ENCODE measurements at regions not wholly inside any gene's neighbourhood (a gene's known extent, or its start where the extent isn't known, plus 50 kb on each side); places are given as distances from the start of the nearest gene placed in this dataset.

DNA sequence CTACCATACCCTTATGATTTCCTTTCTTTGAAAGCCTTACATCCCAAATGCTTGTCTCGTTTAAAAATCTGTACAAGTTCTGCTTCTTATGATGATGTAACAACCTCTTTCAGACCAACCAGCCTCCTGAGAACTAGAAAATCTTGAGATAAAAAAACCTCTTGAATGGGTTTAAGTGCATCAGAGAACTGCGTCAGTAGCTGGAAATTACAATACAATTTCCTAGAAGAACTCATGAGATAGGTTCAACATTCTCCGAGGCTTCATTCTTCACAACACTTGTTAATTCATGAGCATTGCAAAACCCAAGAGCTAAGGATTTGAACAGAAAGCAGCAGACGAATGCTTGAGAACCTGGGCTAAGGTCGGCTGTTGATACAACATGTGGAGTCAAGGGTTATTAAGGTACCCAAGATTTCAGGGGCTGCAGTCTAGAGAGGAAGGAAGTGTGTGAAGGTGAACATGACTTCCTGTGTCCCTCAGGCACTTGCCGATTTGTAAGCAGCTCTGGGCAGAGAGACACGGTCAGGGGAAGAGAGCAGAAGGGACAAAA, 286.0 kb downstream of the ICE1 start:
- Histone ChIP-seq H3K36me3 (no peaks in the 10 kb centered on the region), H3K27ac (no peak overlapping the region)
- TF ChIP-seq, protein P1, sequence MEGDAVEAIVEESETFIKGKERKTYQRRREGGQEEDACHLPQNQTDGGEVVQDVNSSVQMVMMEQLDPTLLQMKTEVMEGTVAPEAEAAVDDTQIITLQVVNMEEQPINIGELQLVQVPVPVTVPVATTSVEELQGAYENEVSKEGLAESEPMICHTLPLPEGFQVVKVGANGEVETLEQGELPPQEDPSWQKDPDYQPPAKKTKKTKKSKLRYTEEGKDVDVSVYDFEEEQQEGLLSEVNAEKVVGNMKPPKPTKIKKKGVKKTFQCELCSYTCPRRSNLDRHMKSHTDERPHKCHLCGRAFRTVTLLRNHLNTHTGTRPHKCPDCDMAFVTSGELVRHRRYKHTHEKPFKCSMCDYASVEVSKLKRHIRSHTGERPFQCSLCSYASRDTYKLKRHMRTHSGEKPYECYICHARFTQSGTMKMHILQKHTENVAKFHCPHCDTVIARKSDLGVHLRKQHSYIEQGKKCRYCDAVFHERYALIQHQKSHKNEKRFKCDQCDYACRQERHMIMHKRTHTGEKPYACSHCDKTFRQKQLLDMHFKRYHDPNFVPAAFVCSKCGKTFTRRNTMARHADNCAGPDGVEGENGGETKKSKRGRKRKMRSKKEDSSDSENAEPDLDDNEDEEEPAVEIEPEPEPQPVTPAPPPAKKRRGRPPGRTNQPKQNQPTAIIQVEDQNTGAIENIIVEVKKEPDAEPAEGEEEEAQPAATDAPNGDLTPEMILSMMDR (IDR thresholded peaks at IDR 0.05; ENCODE audit: low read depth, low read length) = no peak

DNA sequence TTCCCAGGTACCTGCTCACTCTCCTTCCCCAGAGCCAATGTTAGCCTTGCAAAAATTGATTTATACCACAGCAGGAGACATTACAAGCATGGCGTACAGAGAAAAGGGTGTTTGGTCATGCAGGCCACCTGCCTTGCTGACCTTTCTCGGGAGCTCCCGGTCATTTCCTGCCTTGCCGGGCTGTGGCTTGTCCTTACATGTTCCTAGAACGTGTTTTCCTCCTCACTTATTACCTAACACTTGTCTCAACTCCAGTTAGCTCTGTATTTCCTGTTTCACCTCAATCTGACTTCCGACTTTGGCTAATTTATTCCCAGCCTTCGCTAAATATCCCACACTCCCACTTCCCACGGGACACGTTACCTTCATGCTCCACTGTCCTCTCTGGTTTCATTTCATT, 282.5 kb downstream of the ICE1 start:
- Histone ChIP-seq H3K27me3 (ENCODE audit: insufficient read depth, low read depth, severe bottlenecking) (no peaks in the 10 kb centered on the region), H3K27ac (no peak overlapping the region), H3K9me3 (ENCODE audit: severe bottlenecking) (peaks cover 8% of the 10 kb centered on the region), H3K36me3 (no peaks in the 10 kb centered on the region), H3K4me3 (ENCODE audit: low read depth, low read length) (no peak overlapping the region)
- TF ChIP-seq, protein P1 (IDR thresholded peaks at IDR 0.05; ENCODE audit: low read depth, low read length) = no peak
- no peak for DNase-seq

More for the DNA sequence above, 286.0 kb downstream of the ICE1 start:
- peaks cover 8% of the 10 kb centered on the region for H3K9me3 ChIP-seq (ENCODE audit: severe bottlenecking)
- H3K27me3 ChIP-seq (ENCODE audit: insufficient read depth, low read depth, severe bottlenecking) = no peaks in the 10 kb centered on the region
- DNase-seq = no peak
- H3K4me3 ChIP-seq (ENCODE audit: low read depth, low read length) = no peak overlapping the region

DNA sequence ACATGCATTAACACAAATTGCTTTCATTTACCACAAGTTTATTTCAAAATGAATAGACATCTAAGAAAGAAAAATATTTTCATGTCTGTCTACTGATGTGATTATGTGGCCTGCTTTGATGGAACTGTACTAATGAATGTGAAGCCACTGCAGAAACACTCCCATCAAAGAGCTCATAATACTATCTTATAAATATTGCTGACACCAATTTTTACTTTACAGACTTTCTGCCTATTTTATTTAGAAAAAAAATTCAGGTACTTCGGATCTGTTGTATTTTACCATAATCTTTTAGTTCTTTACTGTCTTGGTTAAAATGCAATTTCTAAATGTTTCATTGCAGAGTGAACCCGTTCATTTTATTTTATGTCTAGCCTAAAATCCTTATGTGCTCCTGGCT, 281.9 kb downstream of the ICE1 start:
- TF ChIP-seq, protein P1 (IDR thresholded peaks at IDR 0.05; ENCODE audit: low read depth, low read length) = no peak
- no peak overlapping the region for H3K27ac ChIP-seq
- no peak for DNase-seq
- H3K9me3 ChIP-seq (ENCODE audit: severe bottlenecking) = peaks cover 7% of the 10 kb centered on the region
- no peak overlapping the region for H3K4me3 ChIP-seq (ENCODE audit: low read depth, low read length)
- H3K27me3 ChIP-seq (ENCODE audit: insufficient read depth, low read depth, severe bottlenecking) = no peaks in the 10 kb centered on the region
- no peaks in the 10 kb centered on the region for H3K36me3 ChIP-seq

DNA sequence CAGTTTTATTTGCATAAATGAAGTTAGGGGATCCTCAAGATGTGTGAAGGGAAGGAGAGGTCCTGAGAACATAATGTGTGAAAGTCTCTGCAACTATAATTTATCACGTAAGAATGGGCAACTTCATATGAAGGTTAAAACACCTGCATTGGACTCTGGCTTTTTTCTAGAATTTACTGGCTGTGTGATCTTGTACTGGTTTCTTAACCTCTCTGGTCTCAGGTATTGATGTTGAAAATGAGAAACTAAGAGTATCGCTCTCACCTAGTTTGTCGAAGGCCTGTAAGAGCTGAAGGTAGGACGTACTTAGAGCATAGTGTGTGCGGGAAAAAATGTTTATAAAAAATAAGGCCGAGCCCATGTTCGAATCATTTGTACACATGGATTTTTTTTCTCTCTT, 280.5 kb downstream of the ICE1 start:
- no peak for DNase-seq
- Histone ChIP-seq H3K36me3 (no peaks in the 10 kb centered on the region), H3K27me3 (ENCODE audit: insufficient read depth, low read depth, severe bottlenecking) (no peaks in the 10 kb centered on the region), H3K27ac (no peak overlapping the region), H3K4me3 (ENCODE audit: low read depth, low read length) (no peak overlapping the region), H3K9me3 (ENCODE audit: severe bottlenecking) (peaks cover 3% of the 10 kb centered on the region)
- TF ChIP-seq, protein P1 (IDR thresholded peaks at IDR 0.05; ENCODE audit: low read depth, low read length) = no peak

DNA sequence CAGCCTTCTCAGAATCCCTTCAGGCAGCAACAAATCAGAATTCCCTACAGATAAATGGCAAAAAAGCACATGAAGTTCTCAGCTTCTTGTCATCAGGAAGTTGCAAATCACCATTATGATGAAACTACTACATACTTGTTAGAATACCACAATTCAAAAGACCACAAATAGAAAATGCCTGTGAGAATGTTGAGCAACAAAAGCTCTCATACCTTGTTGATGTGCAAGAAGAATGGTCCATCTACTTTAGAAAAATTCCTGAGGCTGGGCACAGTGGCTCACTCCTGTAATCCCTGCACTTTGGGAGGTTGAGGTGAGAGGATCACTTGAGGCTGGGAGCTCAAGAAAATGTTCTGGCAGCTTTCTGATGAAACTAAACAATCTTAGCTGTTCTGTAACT, 278.1 kb downstream of the ICE1 start:
- H3K27ac ChIP-seq = no peak overlapping the region
- no peaks in the 10 kb centered on the region for H3K36me3 ChIP-seq
- H3K9me3 ChIP-seq (ENCODE audit: severe bottlenecking) = peaks cover 11% of the 10 kb centered on the region
- no peaks in the 10 kb centered on the region for H3K27me3 ChIP-seq (ENCODE audit: insufficient read depth, low read depth, severe bottlenecking)
- TF ChIP-seq, protein P1 (IDR thresholded peaks at IDR 0.05; ENCODE audit: low read depth, low read length) = no peak
- DNase-seq = no peak
- H3K4me3 ChIP-seq (ENCODE audit: low read depth, low read length) = no peak overlapping the region

DNA sequence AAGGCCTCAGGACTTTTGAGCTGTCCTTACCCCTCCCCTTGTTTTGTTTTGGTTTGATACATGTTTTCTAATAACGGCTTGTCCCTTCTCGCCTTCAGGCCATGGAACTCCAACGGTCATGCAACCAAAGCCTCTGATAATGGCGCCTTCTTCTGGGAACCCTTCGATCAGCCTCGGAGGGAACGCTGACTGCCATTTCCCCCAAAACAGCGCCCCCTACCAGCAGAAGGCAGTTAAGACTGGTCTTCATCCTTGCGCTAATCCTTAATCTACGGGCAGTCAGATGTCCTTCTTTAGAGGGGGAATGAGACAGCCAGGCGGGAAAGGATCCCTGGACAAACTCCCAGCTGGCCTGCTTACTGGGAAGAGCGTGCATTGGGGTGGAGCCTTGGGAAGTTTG, 276.6 kb downstream of the ICE1 start:
- no peak overlapping the region for H3K4me3 ChIP-seq (ENCODE audit: low read depth, low read length)
- DNase-seq = peak; percentile 24
- H3K27me3 ChIP-seq (ENCODE audit: insufficient read depth, low read depth, severe bottlenecking) = no peaks in the 10 kb centered on the region
- peaks cover 11% of the 10 kb centered on the region for H3K9me3 ChIP-seq (ENCODE audit: severe bottlenecking)
- no peak overlapping the region for H3K27ac ChIP-seq
- TF ChIP-seq, protein P1 (IDR thresholded peaks at IDR 0.05; ENCODE audit: low read depth, low read length) = peak; percentile 42; the same call in 1 of the 2 replicates
- H3K36me3 ChIP-seq = no peaks in the 10 kb centered on the region
